Activated CD8-positive, alpha-beta memory T cell treated with anti-CD3 and anti-CD28 coated beads for 1 hour (primary cell): ENCODE measurements at regions not wholly inside any gene's neighbourhood (a gene's known extent, or its start where the extent isn't known, plus 50 kb on each side); places are given as distances from the start of the nearest gene placed in this dataset.

Experiments
- DNase-seq, 2 donors: peaks; one replicate each; pipeline ENCODE4 v3.0.0-alpha.2; 2020; ENCODE audit warnings: low read depth in 1 of 2; ENCODE audit errors: extremely low read depth in 1 of 2

GRCh38 chr14:98165976-98166375 is 1106.0 kb downstream of the BCL11B start:
- DNase-seq: no peak

- DNase-seq: no peak
Observed at GRCh38 chr14:98167275-98167674, 1104.7 kb downstream of the BCL11B start.

GRCh38 chr14:98167705-98168104 is 1104.3 kb downstream of the BCL11B start:
- no peak for DNase-seq

- DNase-seq: no peak
Observed at GRCh38 chr14:98168211-98168985, 1103.6 kb downstream of the BCL11B start.

- no peak for DNase-seq
Observed at GRCh38 chr14:98169170-98169587, 1102.8 kb downstream of the BCL11B start.

- no peak for DNase-seq
Observed at GRCh38 chr14:98170575-98170974, 1101.4 kb downstream of the BCL11B start.

GRCh38 chr14:98171654-98172053 is 1100.3 kb downstream of the BCL11B start:
- no peak for DNase-seq

GRCh38 chr14:98172243-98172778 is 1099.7 kb downstream of the BCL11B start:
- no peak for DNase-seq

GRCh38 chr14:98173305-98173704 is 1098.7 kb downstream of the BCL11B start:
- peak; percentile 33 to 52 for DNase-seq

- no peak for DNase-seq
Observed at GRCh38 chr14:98174041-98174440, 1098.0 kb downstream of the BCL11B start.

GRCh38 chr14:98175436-98175835 is 1096.6 kb downstream of the BCL11B start:
- no peak for DNase-seq

- DNase-seq: no peak
Observed at GRCh38 chr14:98175881-98176280, 1096.1 kb downstream of the BCL11B start.

GRCh38 chr14:98176892-98177291 is 1095.1 kb downstream of the BCL11B start:
- no peak for DNase-seq

- DNase-seq: no peak
Observed at GRCh38 chr14:98177551-98177950, 1094.4 kb downstream of the BCL11B start.

GRCh38 chr14:98181241-98181640 is 1090.8 kb downstream of the BCL11B start:
- no peak for DNase-seq

- no peak for DNase-seq
Observed at GRCh38 chr14:98181768-98182167, 1090.2 kb downstream of the BCL11B start.

GRCh38 chr14:98182393-98183055 is 1089.5 kb downstream of the BCL11B start:
- no peak for DNase-seq

- DNase-seq: no peak
Observed at GRCh38 chr14:98183556-98183955, 1088.4 kb downstream of the BCL11B start.

GRCh38 chr14:98184457-98184856 is 1087.5 kb downstream of the BCL11B start:
- no peak for DNase-seq

GRCh38 chr14:98185036-98185435 is 1087.0 kb downstream of the BCL11B start:
- no peak for DNase-seq

GRCh38 chr14:98186140-98186539 is 1085.9 kb downstream of the BCL11B start:
- DNase-seq: no peak

GRCh38 chr14:98187281-98187680 is 1084.7 kb downstream of the BCL11B start:
- no peak for DNase-seq
